Prostate gland (tissue), 2 donors: ENCODE measurements at regions not wholly inside any gene's neighbourhood (a gene's known extent, or its start where the extent isn't known, plus 50 kb on each side); places are given as distances from the start of the nearest gene placed in this dataset.

Source experiments
- DNase-seq: peaks from one replicate; pipeline ENCODE4 v3.0.0-alpha.2; 2019; ENCODE audit warnings: low spot score
- H3K27ac ChIP-seq, 2 donors: fragments of 200-600 bp; sonication (generic); 2 replicates each; pipeline ENCODE4 v1.5.1; 2017 to 2019
- H3K27me3 ChIP-seq: fragments of 200-600 bp; sonication (generic); replicated peaks from 2 replicates; pipeline ENCODE4 v1.5.1; 2019; ENCODE audit not compliant: insufficient read depth
- H3K36me3 ChIP-seq, 2 donors: fragments of 200-600 bp; sonication (generic); 1 replicate in 1 of 2; 2 replicates in 1 of 2; pipeline versions ENCODE4 v1.5.1 to v1.8.1; 2017 to 2019
- H3K4me1 ChIP-seq: fragments of 200-600 bp; sonication (generic); replicated peaks from 2 replicates; pipeline ENCODE4 v1.5.1; 2019
- H3K4me3 ChIP-seq, 2 donors: fragments of 200-600 bp; sonication (generic); 2 replicates each; pipeline ENCODE4 v1.5.1; 2017 to 2019
- H3K9me3 ChIP-seq: fragments of 200-600 bp; sonication (generic); 2 replicates; pipeline ENCODE4 v1.5.1; 2017
- CTCF ChIP-seq, 4 experiments: fragments of 200-600 bp in 2 of 4; fragments of 450-650 bp in 2 of 4; sonication (generic) in 2 of 4; IDR thresholded peaks; 1 replicate in 3 of 4; 2 replicates in 1 of 4; pipeline ENCODE4 v1.5.1; 2016 to 2019; ENCODE audit warnings: antibody characterized with exemption in 4 of 4, mild to moderate bottlenecking in 2 of 4, moderate library complexity in 2 of 4
- POLR2A ChIP-seq: fragments of 450-650 bp; IDR thresholded peaks from one replicate; pipeline ENCODE4 v1.6.1; 2016; ENCODE audit warnings: antibody characterized with exemption, mild to moderate bottlenecking
- POLR2AphosphoS5 ChIP-seq: sonication (generic); formaldehyde crosslinking; IDR thresholded peaks from one replicate; pipeline ENCODE4 v1.6.1; 2017; ENCODE audit warnings: antibody characterized with exemption
- WGBS: methylation state at CpG from one replicate; pipeline ENCODE4 v1.1.5; 2018; 5-methylcytosine and 5-hydroxymethylcytosine counted together
- intact Hi-C: fragments of 100-400 bp; cut with DNase I; formaldehyde crosslinking; loops from one replicate; pipeline ENCODE4 v1.14.2; 2022

GRCh38 chr2:30385327-30385726 lies 61.7 kb upstream of the LCLAT1 start:
- no peak for DNase-seq
- H3K9me3 ChIP-seq, result no peaks in the 10 kb centered on the region
- WGBS, result 21% methylated on average over 5 of the region's 5 CpGs
- no peaks in the 10 kb centered on the region for H3K4me1 ChIP-seq
- no peaks in the 10 kb centered on the region for H3K27me3 ChIP-seq
- TF ChIP-seq CTCF (IDR thresholded peaks at IDR 0.05) (no peak), POLR2A (no peak), POLR2AphosphoS5 (no peak)
- intact Hi-C loops, result no loop called here
- no peak overlapping the region for H3K27ac ChIP-seq
- no peaks in the 10 kb centered on the region for H3K36me3 ChIP-seq
- no peak overlapping the region for H3K4me3 ChIP-seq

- Histone ChIP-seq H3K36me3 (no peaks in the 10 kb centered on the region), H3K9me3 (no peaks in the 10 kb centered on the region), H3K4me3 (no peak overlapping the region), H3K27ac (no peak overlapping the region), H3K27me3 (no peaks in the 10 kb centered on the region), H3K4me1 (no peaks in the 10 kb centered on the region)
- DNase-seq, result no peak
- intact Hi-C loops, result no loop called here
- no peak for TF ChIP-seq POLR2A
- no peak for TF ChIP-seq CTCF (IDR thresholded peaks at IDR 0.05)
- TF ChIP-seq POLR2AphosphoS5, result no peak
These were observed 54.9 kb upstream of the LCLAT1 start for GRCh38 chr2:30392097-30392496.

GRCh38 chr2:30393510-30393909 lies 53.5 kb upstream of the LCLAT1 start:
- H3K27me3 ChIP-seq, result no peaks in the 10 kb centered on the region
- TF ChIP-seq CTCF (IDR thresholded peaks at IDR 0.05) (no peak), POLR2A (no peak), POLR2AphosphoS5 (no peak)
- intact Hi-C loops, result no loop called here
- no peaks in the 10 kb centered on the region for H3K9me3 ChIP-seq
- no peak overlapping the region for H3K4me3 ChIP-seq
- H3K36me3 ChIP-seq, result no peaks in the 10 kb centered on the region
- DNase-seq, result no peak
- 89% methylated on average over 1 of the region's 1 CpG for WGBS
- no peaks in the 10 kb centered on the region for H3K4me1 ChIP-seq
- no peak overlapping the region for H3K27ac ChIP-seq

GRCh38 chr2:30394096-30394495 lies 53.0 kb upstream of the LCLAT1 start:
- TF ChIP-seq POLR2AphosphoS5 (no peak), CTCF (IDR thresholded peaks at IDR 0.05) (no peak), POLR2A (no peak)
- Histone ChIP-seq H3K27me3 (no peaks in the 10 kb centered on the region), H3K4me1 (no peaks in the 10 kb centered on the region), H3K4me3 (no peak overlapping the region), H3K9me3 (no peaks in the 10 kb centered on the region), H3K36me3 (no peaks in the 10 kb centered on the region), H3K27ac (no peak overlapping the region)
- intact Hi-C loops, result no loop called here
- DNase-seq, result no peak
- WGBS, result 45% methylated on average over 5 of the region's 5 CpGs

GRCh38 chr2:30396436-30397232 lies 50.4 kb upstream of the LCLAT1 start:
- WGBS, result 76% methylated on average over 4 of the region's 4 CpGs
- intact Hi-C loops, result no loop called here
- H3K4me1 ChIP-seq, result no peaks in the 10 kb centered on the region
- H3K27me3 ChIP-seq, result no peaks in the 10 kb centered on the region
- H3K4me3 ChIP-seq, result no peak overlapping the region
- no peaks in the 10 kb centered on the region for H3K9me3 ChIP-seq
- no peak for TF ChIP-seq CTCF (IDR thresholded peaks at IDR 0.05)
- no peak for TF ChIP-seq POLR2A
- no peak for TF ChIP-seq POLR2AphosphoS5
- no peak for DNase-seq
- no peaks in the 10 kb centered on the region for H3K36me3 ChIP-seq
- H3K27ac ChIP-seq, result no peak overlapping the region
